Breast epithelium (tissue), 3 donors: ENCODE measurements at regions not wholly inside any gene's neighbourhood (a gene's known extent, or its start where the extent isn't known, plus 50 kb on each side); places are given as distances from the start of the nearest gene placed in this dataset.

Source experiments
- CTCF ChIP-seq, 3 donors: fragments of 450-650 bp; IDR thresholded peaks; one replicate each; pipeline ENCODE4 v1.5.1; 2016 to 2017; ENCODE audit warnings: antibody characterized with exemption in 3 of 3, mild to moderate bottlenecking in 3 of 3, moderate library complexity in 3 of 3
- POLR2A ChIP-seq: fragments of 450-650 bp; IDR thresholded peaks from one replicate; pipeline ENCODE4 v1.6.1; 2016; ENCODE audit warnings: antibody characterized with exemption, mild to moderate bottlenecking, moderate library complexity

GRCh38 chr7:115293628-115294240 lies 371.8 kb downstream of the MDFIC start:
- TF ChIP-seq CTCF (IDR thresholded peaks at IDR 0.05) (no peak), POLR2A (no peak)
